ENCODE measurements at regions not wholly inside any gene's neighbourhood (a gene's known extent, or its start where the extent isn't known, plus 50 kb on each side); places are given as distances from the start of the nearest gene placed in this dataset.

DNA sequence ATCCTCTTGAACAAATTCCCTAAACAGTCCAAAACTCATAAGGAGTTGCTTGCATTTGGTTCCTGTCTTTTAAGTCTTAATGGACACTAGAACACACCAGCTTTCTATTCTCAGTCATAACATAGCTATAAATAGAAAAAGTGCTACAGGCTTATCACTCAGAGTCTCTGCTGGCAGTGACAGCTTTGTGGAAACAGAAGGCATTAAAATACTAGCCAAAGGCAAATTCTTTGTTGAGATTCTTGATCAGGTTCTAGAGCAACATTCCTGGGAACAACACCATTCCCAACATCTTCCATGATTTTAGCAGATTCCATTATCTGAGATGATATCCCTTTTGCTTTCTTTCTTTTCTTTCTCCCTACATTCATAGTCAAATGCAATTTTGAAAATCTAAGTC, 207.7 kb upstream of the PLEKHG7 start:
- intact Hi-C loops (cut with micrococcal nuclease) = no loop called here
- no peaks in the 10 kb centered on the region for H3K27me3 Mint-ChIP-seq (ENCODE audit: low read depth in 2 of 2)
- no peak for DNase-seq

DNA sequence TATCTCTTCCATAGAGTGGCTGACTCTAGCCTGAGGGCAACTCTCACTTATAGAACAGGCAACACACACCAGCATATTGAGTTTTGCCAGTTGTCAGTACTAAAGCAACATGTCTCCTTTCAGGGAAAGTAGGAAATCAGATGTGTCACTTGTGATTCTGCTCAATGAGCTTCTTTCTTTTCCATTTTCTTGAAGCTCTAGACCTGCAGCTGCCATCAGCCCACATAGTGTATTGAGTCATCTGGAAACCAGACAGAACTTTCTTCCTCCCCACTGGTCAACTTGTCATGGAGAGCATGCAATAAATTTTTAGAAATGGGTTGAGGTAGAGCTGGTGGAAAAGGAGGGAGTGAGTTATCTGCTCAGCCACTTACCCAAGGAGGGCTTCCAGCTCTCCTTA, 209.0 kb upstream of the PLEKHG7 start:
- H3K4me1 Mint-ChIP-seq = peaks cover 0 to 7% of the 10 kb centered on the region in 2 donors
- H3K36me3 ChIP-seq (ENCODE audit: control insufficient read depth, insufficient read depth, low read length) = no peaks in the 10 kb centered on the region
- H3K4me3 ChIP-seq (ENCODE audit: low read length) = no peak overlapping the region
- peaks cover 3% of the 10 kb centered on the region in 2 donors for H3K9me3 Mint-ChIP-seq
- H3K9me3 ChIP-seq (ENCODE audit: control insufficient read depth, insufficient read depth, low read length) = no peaks in the 10 kb centered on the region
- H3K27me3 ChIP-seq (ENCODE audit: control insufficient read depth, insufficient read depth, low read length) = no peaks in the 10 kb centered on the region
- peaks cover 8% of the 10 kb centered on the region for H3K36me3 Mint-ChIP-seq
- ATAC-seq (no peak), DNase-seq (no peak)
- no peaks in the 10 kb centered on the region for H3K4me1 ChIP-seq (ENCODE audit: control insufficient read depth, insufficient read depth, low read length)
- intact Hi-C loops (cut with micrococcal nuclease) = no loop called here
- TF ChIP-seq, protein P1, sequence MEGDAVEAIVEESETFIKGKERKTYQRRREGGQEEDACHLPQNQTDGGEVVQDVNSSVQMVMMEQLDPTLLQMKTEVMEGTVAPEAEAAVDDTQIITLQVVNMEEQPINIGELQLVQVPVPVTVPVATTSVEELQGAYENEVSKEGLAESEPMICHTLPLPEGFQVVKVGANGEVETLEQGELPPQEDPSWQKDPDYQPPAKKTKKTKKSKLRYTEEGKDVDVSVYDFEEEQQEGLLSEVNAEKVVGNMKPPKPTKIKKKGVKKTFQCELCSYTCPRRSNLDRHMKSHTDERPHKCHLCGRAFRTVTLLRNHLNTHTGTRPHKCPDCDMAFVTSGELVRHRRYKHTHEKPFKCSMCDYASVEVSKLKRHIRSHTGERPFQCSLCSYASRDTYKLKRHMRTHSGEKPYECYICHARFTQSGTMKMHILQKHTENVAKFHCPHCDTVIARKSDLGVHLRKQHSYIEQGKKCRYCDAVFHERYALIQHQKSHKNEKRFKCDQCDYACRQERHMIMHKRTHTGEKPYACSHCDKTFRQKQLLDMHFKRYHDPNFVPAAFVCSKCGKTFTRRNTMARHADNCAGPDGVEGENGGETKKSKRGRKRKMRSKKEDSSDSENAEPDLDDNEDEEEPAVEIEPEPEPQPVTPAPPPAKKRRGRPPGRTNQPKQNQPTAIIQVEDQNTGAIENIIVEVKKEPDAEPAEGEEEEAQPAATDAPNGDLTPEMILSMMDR (IDR thresholded peaks at IDR 0.05) = no peak
- H3K4me3 Mint-ChIP-seq = no peak overlapping the region
- no peak overlapping the region for H3K27ac ChIP-seq (ENCODE audit: low read length)
- no peak overlapping the region for H3K27ac Mint-ChIP-seq
- H3K27me3 Mint-ChIP-seq (ENCODE audit: low read depth in 2 of 2) = no peaks in the 10 kb centered on the region

More for the DNA sequence above, 207.7 kb upstream of the PLEKHG7 start:
- ATAC-seq = no peak
- Histone ChIP-seq H3K27ac (ENCODE audit: low read length) (no peak overlapping the region), H3K36me3 (ENCODE audit: control insufficient read depth, insufficient read depth, low read length) (no peaks in the 10 kb centered on the region), H3K9me3 (ENCODE audit: control insufficient read depth, insufficient read depth, low read length) (no peaks in the 10 kb centered on the region), H3K4me3 (ENCODE audit: low read length) (no peak overlapping the region), H3K27me3 (ENCODE audit: control insufficient read depth, insufficient read depth, low read length) (no peaks in the 10 kb centered on the region), H3K4me1 (ENCODE audit: control insufficient read depth, insufficient read depth, low read length) (no peaks in the 10 kb centered on the region)
- peaks cover 3% of the 10 kb centered on the region in 2 donors for H3K9me3 Mint-ChIP-seq
- H3K4me1 Mint-ChIP-seq = peaks cover 0 to 5% of the 10 kb centered on the region in 2 donors
- H3K4me3 Mint-ChIP-seq = no peak overlapping the region
- TF ChIP-seq, protein P1 (IDR thresholded peaks at IDR 0.05) = no peak
- H3K27ac Mint-ChIP-seq = no peak overlapping the region
- peaks cover 8% of the 10 kb centered on the region for H3K36me3 Mint-ChIP-seq

DNA sequence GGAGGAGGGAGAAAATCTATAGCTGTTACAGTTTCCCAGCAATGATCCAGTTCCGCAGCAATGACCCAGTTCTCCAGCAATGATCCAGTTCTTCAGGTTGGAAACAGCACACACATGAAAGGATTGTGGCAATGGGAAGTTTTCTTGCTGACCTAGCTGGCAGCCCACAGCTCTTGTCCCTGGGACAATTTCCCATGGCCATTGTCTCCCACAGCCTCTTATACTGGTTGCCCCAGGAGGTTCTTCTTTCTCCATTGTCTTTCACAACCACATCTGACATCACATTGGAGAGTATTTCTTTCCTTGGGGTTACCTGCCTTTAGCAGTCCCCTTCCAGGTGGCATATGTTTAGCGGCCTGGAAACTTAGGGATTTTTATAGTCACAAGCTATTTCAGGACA, 209.8 kb upstream of the PLEKHG7 start:
- Histone ChIP-seq H3K27ac (ENCODE audit: low read length) (no peak overlapping the region), H3K9me3 (ENCODE audit: control insufficient read depth, insufficient read depth, low read length) (no peaks in the 10 kb centered on the region), H3K4me3 (ENCODE audit: low read length) (no peak overlapping the region), H3K27me3 (ENCODE audit: control insufficient read depth, insufficient read depth, low read length) (no peaks in the 10 kb centered on the region), H3K4me1 (ENCODE audit: control insufficient read depth, insufficient read depth, low read length) (no peaks in the 10 kb centered on the region), H3K36me3 (ENCODE audit: control insufficient read depth, insufficient read depth, low read length) (no peaks in the 10 kb centered on the region)
- intact Hi-C loops (cut with micrococcal nuclease) = no loop called here
- DNase-seq (no peak), ATAC-seq (no peak)
- H3K36me3 Mint-ChIP-seq = peaks cover 8% of the 10 kb centered on the region
- H3K4me3 Mint-ChIP-seq = no peak overlapping the region
- TF ChIP-seq, protein P1 (IDR thresholded peaks at IDR 0.05) = no peak
- H3K9me3 Mint-ChIP-seq = peaks cover 3% of the 10 kb centered on the region in 2 donors
- H3K4me1 Mint-ChIP-seq = peaks cover 0 to 11% of the 10 kb centered on the region in 2 donors
- H3K27me3 Mint-ChIP-seq (ENCODE audit: low read depth in 2 of 2) = no peaks in the 10 kb centered on the region
- H3K27ac Mint-ChIP-seq = no peak overlapping the region
- WGBS (ENCODE audit: insufficient coverage) = 94% methylated on average over 2 of the region's 2 CpGs

DNA sequence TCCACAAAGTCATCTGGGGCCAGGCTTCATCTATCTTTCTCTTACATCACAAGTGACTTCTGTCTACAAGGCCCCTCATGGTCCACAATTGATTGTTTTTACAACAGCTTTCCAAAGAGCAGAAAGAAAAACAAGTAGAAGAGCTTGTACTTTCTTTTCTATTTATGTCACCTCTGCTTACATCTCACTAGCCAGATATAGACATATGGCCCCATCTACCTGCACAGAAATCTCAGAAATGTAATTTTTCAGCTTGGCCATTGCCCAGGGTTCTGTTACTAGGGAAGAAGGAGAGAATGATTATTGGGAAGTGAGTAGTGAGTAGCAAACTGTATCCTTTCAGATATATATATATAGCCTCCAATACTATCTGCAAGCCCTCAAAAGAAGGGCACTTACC, 210.5 kb upstream of the PLEKHG7 start:
- H3K36me3 ChIP-seq (ENCODE audit: control insufficient read depth, insufficient read depth, low read length) = no peaks in the 10 kb centered on the region
- no peak overlapping the region for H3K27ac ChIP-seq (ENCODE audit: low read length)
- H3K9me3 ChIP-seq (ENCODE audit: control insufficient read depth, insufficient read depth, low read length) = no peaks in the 10 kb centered on the region
- no peak for ATAC-seq
- intact Hi-C loops (cut with micrococcal nuclease) = no loop called here
- no peaks in the 10 kb centered on the region for H3K4me1 ChIP-seq (ENCODE audit: control insufficient read depth, insufficient read depth, low read length)
- Mint-ChIP-seq H3K27ac (no peak overlapping the region), H3K9me3 (peaks cover 3% of the 10 kb centered on the region in 2 donors), H3K27me3 (ENCODE audit: low read depth in 2 of 2) (no peaks in the 10 kb centered on the region), H3K4me3 (no peak overlapping the region), H3K36me3 (peaks cover 8% of the 10 kb centered on the region), H3K4me1 (peaks cover 0 to 11% of the 10 kb centered on the region in 2 donors)
- no peak overlapping the region for H3K4me3 ChIP-seq (ENCODE audit: low read length)
- no peaks in the 10 kb centered on the region for H3K27me3 ChIP-seq (ENCODE audit: control insufficient read depth, insufficient read depth, low read length)
- TF ChIP-seq, protein P1 (IDR thresholded peaks at IDR 0.05) = no peak
- DNase-seq = no peak

Measured in natural killer cell (primary cell).